ENCODE measurements at regions not wholly inside any gene's neighbourhood (a gene's known extent, or its start where the extent isn't known, plus 50 kb on each side); places are given as distances from the start of the nearest gene placed in this dataset.

DNA sequence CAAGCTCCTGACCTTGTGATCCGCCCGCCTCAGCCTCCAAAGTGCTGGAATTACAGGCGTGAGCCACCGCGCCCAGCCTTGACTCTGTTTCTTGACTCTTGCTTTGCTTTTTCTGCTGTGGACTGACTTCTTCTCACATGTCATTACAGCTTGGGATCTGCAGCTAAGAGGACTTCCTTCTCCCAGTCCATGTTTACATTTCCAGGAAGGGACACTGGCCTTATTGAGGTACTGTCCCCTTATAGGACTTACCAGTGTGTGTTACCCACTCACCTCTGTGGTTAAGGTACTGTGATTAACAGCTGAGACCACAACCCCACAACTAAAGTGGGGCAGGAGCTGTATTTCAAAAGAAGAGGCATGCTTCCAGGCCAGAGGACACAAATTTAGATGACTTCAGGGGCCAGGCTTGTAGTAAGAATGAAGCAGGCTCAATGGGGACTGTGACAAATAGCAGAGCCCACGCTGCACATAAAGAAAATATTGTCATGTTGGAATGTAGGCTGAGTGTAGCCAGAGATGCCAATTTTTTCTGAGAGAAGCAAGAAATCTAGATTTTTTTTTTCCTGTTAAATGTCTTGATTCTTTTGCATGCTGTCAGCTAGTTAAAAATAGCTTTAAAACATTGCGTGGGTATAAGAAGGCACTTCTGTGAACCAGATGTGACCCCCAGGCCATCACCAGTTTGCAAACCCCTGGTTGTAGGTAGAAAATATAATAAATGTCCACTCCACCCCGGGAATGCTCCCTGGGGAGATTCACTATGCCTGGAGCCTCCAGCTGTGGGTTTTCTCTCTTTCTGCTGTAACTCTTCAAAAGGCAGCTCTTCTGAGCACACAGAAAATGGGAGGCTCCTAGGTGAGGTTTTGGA lies 75.0 kb downstream of the PTPDC1 start:
- H3K36me3 ChIP-seq, result no peaks in the 10 kb centered on the region
- H3K27ac ChIP-seq, result peak overlapping the region; percentile 86 to 87
- no peak overlapping the region for H3K4me3 ChIP-seq
- H3K4me1 ChIP-seq (ENCODE audit: control insufficient read depth in 1 of 2, low read depth in 2 of 2), result peaks cover 18 to 37% of the 10 kb centered on the region in 2 donors
- TF ChIP-seq CTCF (IDR thresholded peaks at IDR 0.05), result no peak
- no peaks in the 10 kb centered on the region for H3K9me3 ChIP-seq
- no peaks in the 10 kb centered on the region for H3K27me3 ChIP-seq (replicated peaks; ENCODE audit: insufficient read depth)
- DNase-seq (ENCODE audit: low spot score) (no peak), ATAC-seq (ENCODE audit: insufficient number of reproducible peaks, low FRiP score, low read depth) (no peak)

GRCh38 chr9:94160594-94161501 lies 76.6 kb downstream of the PTPDC1 start:
- TF ChIP-seq CTCF (IDR thresholded peaks at IDR 0.05), result no peak
- DNase-seq (ENCODE audit: low spot score) (no peak), ATAC-seq (ENCODE audit: insufficient number of reproducible peaks, low FRiP score, low read depth) (no peak)
- Histone ChIP-seq H3K27me3 (replicated peaks; ENCODE audit: insufficient read depth) (no peaks in the 10 kb centered on the region), H3K4me1 (ENCODE audit: control insufficient read depth in 1 of 2, low read depth in 2 of 2) (peaks cover 21 to 44% of the 10 kb centered on the region in 2 donors), H3K36me3 (no peaks in the 10 kb centered on the region), H3K4me3 (no peak overlapping the region), H3K27ac (peak overlapping the region; percentile 86 to 87), H3K9me3 (no peaks in the 10 kb centered on the region)

DNA sequence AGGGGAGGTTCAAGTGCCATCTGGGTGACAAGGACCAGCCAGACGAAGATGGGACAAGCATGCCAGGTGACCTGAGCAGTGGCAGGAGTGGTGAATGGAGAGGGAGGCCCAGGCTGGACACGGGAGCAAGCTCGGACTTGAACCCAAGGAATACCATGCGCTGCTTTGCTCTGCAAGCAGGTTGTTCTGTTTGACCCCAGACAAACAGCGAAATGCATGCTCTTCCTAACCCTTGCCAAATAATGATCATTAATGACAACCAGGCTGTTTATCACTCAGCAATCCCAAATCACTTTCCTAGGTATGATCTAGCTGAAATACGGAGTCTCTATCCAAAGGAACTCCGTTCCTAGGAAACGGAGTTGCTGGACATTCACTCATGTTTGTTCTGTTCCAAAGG lies 77.4 kb downstream of the PTPDC1 start:
- Histone ChIP-seq H3K9me3 (no peaks in the 10 kb centered on the region), H3K4me1 (ENCODE audit: control insufficient read depth in 1 of 2, low read depth in 2 of 2) (peaks cover 18 to 37% of the 10 kb centered on the region in 2 donors), H3K27me3 (replicated peaks; ENCODE audit: insufficient read depth) (no peaks in the 10 kb centered on the region), H3K4me3 (no peak overlapping the region), H3K36me3 (no peaks in the 10 kb centered on the region), H3K27ac (no peak overlapping the region)
- ATAC-seq (ENCODE audit: insufficient number of reproducible peaks, low FRiP score, low read depth) (no peak), DNase-seq (ENCODE audit: low spot score) (no peak)
- TF ChIP-seq CTCF (IDR thresholded peaks at IDR 0.05), result no peak

- no peak for TF ChIP-seq CTCF (IDR thresholded peaks at IDR 0.05)
- Histone ChIP-seq H3K9me3 (no peaks in the 10 kb centered on the region), H3K4me1 (ENCODE audit: control insufficient read depth in 1 of 2, low read depth in 2 of 2) (peaks cover 16 to 31% of the 10 kb centered on the region in 2 donors), H3K27ac (peak overlapping the region; percentile 36 to 45), H3K36me3 (no peaks in the 10 kb centered on the region), H3K4me3 (peak overlapping the region; percentile 93), H3K27me3 (replicated peaks; ENCODE audit: insufficient read depth) (no peaks in the 10 kb centered on the region)
- no peak for ATAC-seq (ENCODE audit: insufficient number of reproducible peaks, low FRiP score, low read depth)
- DNase-seq (ENCODE audit: low spot score), result no peak
Observed at GRCh38 chr9:94164806-94165549, 80.7 kb downstream of the PTPDC1 start.

All from thoracic aorta (tissue), 2 donors.